ENCODE measurements at regions not wholly inside any gene's neighbourhood (a gene's known extent, or its start where the extent isn't known, plus 50 kb on each side); places are given as distances from the start of the nearest gene placed in this dataset.

DNA sequence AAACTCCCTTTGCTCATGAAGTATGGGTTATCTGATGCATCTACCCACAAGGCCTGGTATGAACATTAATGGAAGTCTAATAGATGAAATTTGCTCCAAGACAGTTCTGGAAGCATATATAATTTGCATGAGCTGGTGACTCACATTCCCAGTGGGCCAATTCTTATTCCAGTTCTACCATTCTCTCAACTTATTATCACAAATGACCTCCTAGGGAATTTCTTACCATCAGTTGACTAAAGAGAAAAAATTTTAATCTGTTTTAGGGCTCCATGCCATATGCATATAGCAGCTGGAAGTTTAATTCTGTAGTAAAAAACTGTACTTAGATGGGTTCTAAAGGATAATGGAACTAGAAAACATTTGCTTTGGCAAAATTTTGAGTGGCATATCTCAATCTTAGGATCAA, 165.2 kb upstream of the COL3A1 start:
- Histone ChIP-seq H3K27me3 (ENCODE audit: low read length) (no peaks in the 10 kb centered on the region), H4K20me1 (ENCODE audit: low read depth, low read length) (no peaks in the 10 kb centered on the region), H3K4me2 (ENCODE audit: low read depth, low read length, poor library complexity, severe bottlenecking) (no peak overlapping the region), H3K36me3 (ENCODE audit: low read length) (no peaks in the 10 kb centered on the region), H3K9ac (ENCODE audit: low read length) (no peak overlapping the region), H3K4me3 (ENCODE audit: insufficient read depth, low read length, poor library complexity, severe bottlenecking) (no peak overlapping the region), H3K79me2 (ENCODE audit: insufficient read depth, low read length) (no peaks in the 10 kb centered on the region), H3K9me3 (ENCODE audit: insufficient read depth, low read length) (no peaks in the 10 kb centered on the region), H3K9me2 (replicated peaks; ENCODE audit: insufficient read depth, low read length) (no peaks in the 10 kb centered on the region), H3K27ac (ENCODE audit: low read depth, low read length) (no peak overlapping the region), H3F3A (ENCODE audit: insufficient read depth) (no peaks in the 10 kb centered on the region), H2AFZ (ENCODE audit: low read depth, low read length, severe bottlenecking) (no peak overlapping the region)
- no peak for TF ChIP-seq EZH2phosphoT487 (conservative IDR thresholded peaks at IDR 0.05; ENCODE audit: low read length)
- TF ChIP-seq, protein P1, sequence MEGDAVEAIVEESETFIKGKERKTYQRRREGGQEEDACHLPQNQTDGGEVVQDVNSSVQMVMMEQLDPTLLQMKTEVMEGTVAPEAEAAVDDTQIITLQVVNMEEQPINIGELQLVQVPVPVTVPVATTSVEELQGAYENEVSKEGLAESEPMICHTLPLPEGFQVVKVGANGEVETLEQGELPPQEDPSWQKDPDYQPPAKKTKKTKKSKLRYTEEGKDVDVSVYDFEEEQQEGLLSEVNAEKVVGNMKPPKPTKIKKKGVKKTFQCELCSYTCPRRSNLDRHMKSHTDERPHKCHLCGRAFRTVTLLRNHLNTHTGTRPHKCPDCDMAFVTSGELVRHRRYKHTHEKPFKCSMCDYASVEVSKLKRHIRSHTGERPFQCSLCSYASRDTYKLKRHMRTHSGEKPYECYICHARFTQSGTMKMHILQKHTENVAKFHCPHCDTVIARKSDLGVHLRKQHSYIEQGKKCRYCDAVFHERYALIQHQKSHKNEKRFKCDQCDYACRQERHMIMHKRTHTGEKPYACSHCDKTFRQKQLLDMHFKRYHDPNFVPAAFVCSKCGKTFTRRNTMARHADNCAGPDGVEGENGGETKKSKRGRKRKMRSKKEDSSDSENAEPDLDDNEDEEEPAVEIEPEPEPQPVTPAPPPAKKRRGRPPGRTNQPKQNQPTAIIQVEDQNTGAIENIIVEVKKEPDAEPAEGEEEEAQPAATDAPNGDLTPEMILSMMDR (IDR thresholded peaks at IDR 0.05; ENCODE audit: insufficient read depth, low read length, poor library complexity, severe bottlenecking): no peak

- Histone ChIP-seq H3K79me2 (ENCODE audit: insufficient read depth, low read length) (no peaks in the 10 kb centered on the region), H3K4me2 (ENCODE audit: low read depth, low read length, poor library complexity, severe bottlenecking) (no peak overlapping the region), H3K4me3 (ENCODE audit: insufficient read depth, low read length, poor library complexity, severe bottlenecking) (no peak overlapping the region), H2AFZ (ENCODE audit: low read depth, low read length, severe bottlenecking) (no peak overlapping the region), H3K9ac (ENCODE audit: low read length) (no peak overlapping the region), H3K27me3 (ENCODE audit: low read length) (no peaks in the 10 kb centered on the region), H3K9me2 (replicated peaks; ENCODE audit: insufficient read depth, low read length) (no peaks in the 10 kb centered on the region), H3K36me3 (ENCODE audit: low read length) (no peaks in the 10 kb centered on the region), H3K27ac (ENCODE audit: low read depth, low read length) (no peak overlapping the region), H4K20me1 (ENCODE audit: low read depth, low read length) (no peaks in the 10 kb centered on the region), H3F3A (ENCODE audit: insufficient read depth) (no peaks in the 10 kb centered on the region), H3K9me3 (ENCODE audit: insufficient read depth, low read length) (no peaks in the 10 kb centered on the region)
- TF ChIP-seq EZH2phosphoT487 (conservative IDR thresholded peaks at IDR 0.05; ENCODE audit: low read length): no peak
- TF ChIP-seq, protein P1 (IDR thresholded peaks at IDR 0.05; ENCODE audit: insufficient read depth, low read length, poor library complexity, severe bottlenecking): no peak
Observed at GRCh38 chr2:188810586-188810985, 163.6 kb upstream of the COL3A1 start.

- Histone ChIP-seq H3K79me2 (ENCODE audit: insufficient read depth, low read length) (no peaks in the 10 kb centered on the region), H2AFZ (ENCODE audit: low read depth, low read length, severe bottlenecking) (no peak overlapping the region), H3K27me3 (ENCODE audit: low read length) (no peaks in the 10 kb centered on the region), H3K27ac (ENCODE audit: low read depth, low read length) (no peak overlapping the region), H3K36me3 (ENCODE audit: low read length) (no peaks in the 10 kb centered on the region), H3K9ac (ENCODE audit: low read length) (no peak overlapping the region), H3F3A (ENCODE audit: insufficient read depth) (no peaks in the 10 kb centered on the region), H4K20me1 (ENCODE audit: low read depth, low read length) (no peaks in the 10 kb centered on the region), H3K9me2 (replicated peaks; ENCODE audit: insufficient read depth, low read length) (no peaks in the 10 kb centered on the region), H3K4me3 (ENCODE audit: insufficient read depth, low read length, poor library complexity, severe bottlenecking) (no peak overlapping the region), H3K4me2 (ENCODE audit: low read depth, low read length, poor library complexity, severe bottlenecking) (no peak overlapping the region), H3K9me3 (ENCODE audit: insufficient read depth, low read length) (no peaks in the 10 kb centered on the region)
- no peak for TF ChIP-seq EZH2phosphoT487 (conservative IDR thresholded peaks at IDR 0.05; ENCODE audit: low read length)
- TF ChIP-seq, protein P1 (IDR thresholded peaks at IDR 0.05; ENCODE audit: insufficient read depth, low read length, poor library complexity, severe bottlenecking): no peak
Observed at GRCh38 chr2:188811522-188811921, 162.7 kb upstream of the COL3A1 start.

Data from SU-DHL-6 (cell line).